ENCODE measurements at regions not wholly inside any gene's neighbourhood (a gene's known extent, or its start where the extent isn't known, plus 50 kb on each side); places are given as distances from the start of the nearest gene placed in this dataset.

DNA sequence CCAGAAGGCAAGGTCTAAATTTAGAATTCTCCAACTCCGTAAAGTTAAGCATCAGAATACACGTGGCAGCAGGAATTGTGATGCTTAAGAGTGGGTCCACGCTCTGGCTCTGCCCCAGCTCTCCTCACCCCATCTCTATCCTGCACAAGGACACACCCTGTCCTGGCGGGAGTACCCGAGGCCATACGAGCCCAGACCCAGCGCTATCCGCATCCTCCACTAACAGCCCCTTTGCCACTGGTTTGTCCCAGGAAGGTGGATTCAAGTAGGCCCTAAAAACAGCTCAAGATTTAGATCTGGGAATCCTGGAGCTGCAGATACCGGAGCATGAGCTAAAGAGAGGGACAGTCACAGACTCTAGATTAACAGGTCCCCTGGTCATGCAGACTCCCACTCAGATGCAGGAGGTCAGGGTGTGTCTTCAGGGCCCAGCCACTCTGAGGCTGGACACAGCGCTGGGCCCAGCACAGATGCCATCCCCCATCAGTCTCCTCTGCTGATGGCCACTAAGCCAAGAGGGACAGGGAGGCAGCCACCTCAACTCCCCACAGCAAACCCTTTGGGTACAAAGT lies 393.3 kb downstream of the NPHP4 start:
- Histone ChIP-seq H3K4me1 (ENCODE audit: low read depth) (no peaks in the 10 kb centered on the region), H3K9me3 (no peaks in the 10 kb centered on the region), H3K36me3 (ENCODE audit: low read depth) (no peaks in the 10 kb centered on the region), H3K4me3 (no peak overlapping the region)
- ATAC-seq (no peak), DNase-seq (no peak)
- intact Hi-C loops (cut with DNase I, micrococcal nuclease): no loop called here
- TF ChIP-seq, protein P1, sequence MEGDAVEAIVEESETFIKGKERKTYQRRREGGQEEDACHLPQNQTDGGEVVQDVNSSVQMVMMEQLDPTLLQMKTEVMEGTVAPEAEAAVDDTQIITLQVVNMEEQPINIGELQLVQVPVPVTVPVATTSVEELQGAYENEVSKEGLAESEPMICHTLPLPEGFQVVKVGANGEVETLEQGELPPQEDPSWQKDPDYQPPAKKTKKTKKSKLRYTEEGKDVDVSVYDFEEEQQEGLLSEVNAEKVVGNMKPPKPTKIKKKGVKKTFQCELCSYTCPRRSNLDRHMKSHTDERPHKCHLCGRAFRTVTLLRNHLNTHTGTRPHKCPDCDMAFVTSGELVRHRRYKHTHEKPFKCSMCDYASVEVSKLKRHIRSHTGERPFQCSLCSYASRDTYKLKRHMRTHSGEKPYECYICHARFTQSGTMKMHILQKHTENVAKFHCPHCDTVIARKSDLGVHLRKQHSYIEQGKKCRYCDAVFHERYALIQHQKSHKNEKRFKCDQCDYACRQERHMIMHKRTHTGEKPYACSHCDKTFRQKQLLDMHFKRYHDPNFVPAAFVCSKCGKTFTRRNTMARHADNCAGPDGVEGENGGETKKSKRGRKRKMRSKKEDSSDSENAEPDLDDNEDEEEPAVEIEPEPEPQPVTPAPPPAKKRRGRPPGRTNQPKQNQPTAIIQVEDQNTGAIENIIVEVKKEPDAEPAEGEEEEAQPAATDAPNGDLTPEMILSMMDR (IDR thresholded peaks at IDR 0.05): no peak

DNA sequence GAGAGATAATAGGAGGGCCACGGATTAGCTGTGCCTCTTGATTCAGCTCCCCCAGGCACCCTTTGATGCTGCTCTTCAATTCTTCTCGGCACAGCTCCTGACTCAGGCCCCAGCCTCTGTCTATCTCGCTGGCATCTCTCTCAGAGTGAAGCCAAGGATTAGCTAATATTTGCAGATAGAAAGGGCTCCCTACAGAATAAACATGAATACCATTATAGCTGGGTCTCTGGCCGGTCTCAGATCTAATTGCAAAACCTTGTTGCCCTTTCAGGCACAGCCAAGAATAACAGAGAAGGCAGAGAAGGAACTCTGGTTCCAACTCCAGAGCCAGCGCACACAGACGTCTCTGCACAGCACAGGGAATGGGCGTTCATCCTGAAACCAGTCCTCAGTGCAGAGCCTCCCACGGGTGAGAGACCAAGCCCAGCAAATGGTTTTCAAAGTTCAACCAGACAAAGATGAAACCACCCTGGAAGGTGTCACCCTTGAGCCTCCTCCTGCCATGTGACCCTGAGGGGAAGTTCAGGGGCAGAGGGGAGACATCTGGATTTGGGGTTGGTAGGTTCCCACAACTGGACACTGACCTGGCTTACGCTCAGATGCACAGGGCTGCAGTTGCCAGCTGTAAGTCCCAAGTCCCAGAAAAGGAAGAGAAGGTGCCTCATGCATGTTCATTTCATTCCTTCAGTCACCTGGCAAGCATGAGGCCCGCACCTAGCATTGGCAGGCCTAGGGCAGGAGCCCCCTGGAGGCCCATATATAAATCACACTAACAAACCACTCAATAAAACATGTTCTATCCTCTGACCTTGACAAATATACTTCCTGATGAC lies 394.0 kb downstream of the NPHP4 start:
- DNase-seq: no peak
- Histone ChIP-seq H3K4me3 (no peak overlapping the region), H3K4me1 (ENCODE audit: low read depth) (no peaks in the 10 kb centered on the region), H3K9me3 (no peaks in the 10 kb centered on the region), H3K36me3 (ENCODE audit: low read depth) (no peaks in the 10 kb centered on the region)
- TF ChIP-seq, protein P1 (IDR thresholded peaks at IDR 0.05): no peak
- ATAC-seq: no peak
- intact Hi-C loops (cut with DNase I, micrococcal nuclease): no loop called here

- DNase-seq (no peak), ATAC-seq (no peak)
- H3K4me3 ChIP-seq: no peak overlapping the region
- H3K4me1 ChIP-seq (ENCODE audit: low read depth): no peaks in the 10 kb centered on the region
- intact Hi-C loops (cut with DNase I, micrococcal nuclease): no loop called here
- no peaks in the 10 kb centered on the region for H3K9me3 ChIP-seq
- H3K36me3 ChIP-seq (ENCODE audit: low read depth): no peaks in the 10 kb centered on the region
- TF ChIP-seq, protein P1 (IDR thresholded peaks at IDR 0.05): no peak
Measured at GRCh38 chr1:5597171-5597850, 394.9 kb downstream of the NPHP4 start.

- intact Hi-C loops (cut with DNase I, micrococcal nuclease): no loop called here
- TF ChIP-seq, protein P1 (IDR thresholded peaks at IDR 0.05): no peak
- Histone ChIP-seq H3K4me1 (ENCODE audit: low read depth) (no peaks in the 10 kb centered on the region), H3K36me3 (ENCODE audit: low read depth) (no peaks in the 10 kb centered on the region), H3K9me3 (no peaks in the 10 kb centered on the region), H3K4me3 (no peak overlapping the region)
- no peak for ATAC-seq
- no peak for DNase-seq
Measured at GRCh38 chr1:5596651-5597050, 395.6 kb downstream of the NPHP4 start.

GRCh38 chr1:5595531-5596170 lies 396.6 kb downstream of the NPHP4 start:
- DNase-seq (no peak), ATAC-seq (no peak)
- Histone ChIP-seq H3K9me3 (no peaks in the 10 kb centered on the region), H3K4me1 (ENCODE audit: low read depth) (no peaks in the 10 kb centered on the region), H3K36me3 (ENCODE audit: low read depth) (no peaks in the 10 kb centered on the region), H3K4me3 (no peak overlapping the region)
- TF ChIP-seq, protein P1 (IDR thresholded peaks at IDR 0.05): no peak
- intact Hi-C loops (cut with DNase I, micrococcal nuclease): no loop called here

Data from mucosa of descending colon (tissue), 3 donors.